ENCODE measurements at regions not wholly inside any gene's neighbourhood (a gene's known extent, or its start where the extent isn't known, plus 50 kb on each side); places are given as distances from the start of the nearest gene placed in this dataset.

GRCh38 chr2:103484906-103485305 lies 723.1 kb downstream of the TMEM182 start:
- DNase-seq (ENCODE audit: low spot score) = no peak

GRCh38 chr2:103496850-103497249 lies 735.0 kb downstream of the TMEM182 start:
- DNase-seq (ENCODE audit: low spot score) = no peak

- no peak for DNase-seq (ENCODE audit: low spot score)
These were observed 745.0 kb downstream of the TMEM182 start for GRCh38 chr2:103506812-103507211.

- no peak for DNase-seq (ENCODE audit: low spot score)
These were observed 750.6 kb downstream of the TMEM182 start for GRCh38 chr2:103512442-103512841.

DNA sequence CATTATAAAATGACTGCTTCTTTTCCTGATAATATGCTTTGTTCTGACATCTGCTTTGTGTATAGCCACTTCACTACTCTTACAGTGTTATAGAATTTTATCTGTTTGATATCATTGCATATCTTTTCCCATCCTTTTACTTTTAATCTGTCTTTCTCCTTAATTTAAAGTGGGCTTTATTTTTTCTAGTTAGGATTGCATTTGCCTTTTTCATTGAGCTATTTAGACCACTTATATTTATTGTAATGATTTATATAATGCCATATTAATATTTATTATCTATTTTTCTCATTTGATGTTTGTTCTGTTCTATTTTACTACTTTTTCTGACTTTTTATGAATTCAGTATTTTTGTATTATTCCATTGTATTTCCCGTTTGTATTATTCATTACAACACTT lies 758.7 kb downstream of the TMEM182 start:
- no peak for DNase-seq (ENCODE audit: low spot score)

GRCh38 chr2:103525756-103526155 lies 763.9 kb downstream of the TMEM182 start:
- DNase-seq (ENCODE audit: low spot score) = no peak

- no peak for DNase-seq (ENCODE audit: low spot score)
These were observed 764.9 kb downstream of the TMEM182 start for GRCh38 chr2:103526757-103527156.

GRCh38 chr2:103527278-103527677 lies 765.4 kb downstream of the TMEM182 start:
- no peak for DNase-seq (ENCODE audit: low spot score)

DNA sequence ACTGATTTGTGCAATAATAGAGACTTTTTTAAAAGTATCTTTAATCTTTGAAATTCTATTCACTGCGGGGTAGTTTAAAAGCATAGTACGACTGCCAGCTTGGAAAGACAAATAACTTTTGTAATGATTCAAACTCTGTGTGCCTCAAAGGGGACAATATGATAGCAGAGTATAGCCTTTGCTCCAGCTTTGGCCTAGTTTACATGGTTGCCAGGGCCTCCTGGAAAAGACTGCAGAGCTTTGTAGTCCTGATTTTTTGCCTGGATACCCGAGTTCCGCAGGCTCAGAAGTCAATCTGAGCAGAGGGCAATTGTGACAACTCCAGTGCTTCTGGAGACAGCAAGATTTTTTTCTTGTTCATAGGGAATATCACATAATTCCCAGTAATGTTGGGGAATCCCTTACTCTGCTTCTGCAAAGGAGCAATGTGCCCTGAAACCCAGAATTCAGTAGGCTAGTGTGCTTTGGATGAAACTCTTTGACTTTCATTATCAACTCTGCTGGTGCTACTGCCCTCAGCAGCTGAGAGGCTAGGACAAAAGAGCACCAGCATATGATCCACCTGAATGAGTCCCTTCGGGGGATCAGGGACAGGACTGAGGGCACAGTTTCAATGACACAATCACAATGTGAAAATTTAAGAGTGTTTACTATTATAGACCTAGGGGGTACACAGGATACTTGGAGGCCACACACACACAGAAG lies 768.1 kb downstream of the TMEM182 start:
- DNase-seq (ENCODE audit: low spot score) = no peak

- DNase-seq (ENCODE audit: low spot score) = no peak
These were observed 790.9 kb downstream of the TMEM182 start for GRCh38 chr2:103552775-103553174.

- no peak for DNase-seq (ENCODE audit: low spot score)
These were observed 833.0 kb downstream of the TMEM182 start for GRCh38 chr2:103594823-103595222.

DNA sequence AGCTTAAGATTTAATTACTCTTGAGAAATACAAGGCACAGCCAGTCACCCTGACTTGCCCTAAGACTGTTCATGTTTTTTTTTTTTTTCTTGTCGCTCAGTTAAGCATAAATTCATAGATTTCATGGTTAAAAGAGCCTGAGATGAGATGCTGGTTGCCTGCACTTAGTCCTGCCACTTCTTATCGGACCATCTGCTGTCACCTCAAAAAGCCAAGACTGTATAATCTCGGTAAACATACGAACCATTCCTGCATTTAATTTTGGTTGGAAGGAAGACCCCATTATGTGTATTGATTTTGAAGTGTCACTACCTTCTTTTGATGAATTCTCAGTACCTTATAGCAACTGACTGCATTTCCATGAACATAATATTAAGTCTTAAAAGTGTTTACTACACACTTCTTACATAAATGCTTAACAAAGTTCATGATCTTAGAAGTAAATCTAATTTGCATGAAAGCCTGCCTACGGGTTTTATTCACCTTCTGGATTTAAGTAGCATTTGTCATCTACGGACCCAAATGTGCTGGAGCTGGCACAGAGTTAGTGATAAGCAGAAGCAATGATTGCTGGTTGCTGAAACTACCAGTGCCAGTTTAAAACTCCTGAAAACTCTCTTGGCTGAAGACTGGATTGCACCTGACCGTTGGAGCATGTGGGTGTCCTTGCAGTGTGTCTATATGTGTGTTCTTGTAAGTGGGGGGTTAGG lies 843.4 kb downstream of the TMEM182 start:
- DNase-seq (ENCODE audit: low spot score) = no peak

DNA sequence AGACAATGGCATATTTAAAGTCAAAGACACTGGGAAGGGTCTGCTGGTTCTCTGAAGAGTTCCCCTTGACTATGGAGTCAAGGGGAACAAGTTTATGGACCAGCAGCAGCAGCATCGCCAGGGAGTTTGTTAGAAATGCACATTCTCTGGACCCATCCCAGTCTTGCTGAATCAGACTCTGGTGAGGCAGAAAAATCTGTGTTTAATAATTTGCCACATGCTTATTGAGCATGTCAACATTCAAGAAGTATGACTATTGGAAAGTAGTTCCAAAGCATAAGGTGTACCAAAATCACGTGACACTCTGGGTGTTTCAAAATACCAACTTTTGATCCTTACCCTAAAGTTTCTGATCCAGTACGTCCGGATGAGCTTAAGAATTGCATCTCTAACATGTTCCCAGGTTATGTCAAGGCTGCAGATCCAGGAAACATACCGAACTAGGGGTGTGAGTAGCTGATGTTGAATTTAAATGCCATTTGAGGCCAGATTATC lies 853.8 kb downstream of the TMEM182 start:
- no peak for DNase-seq (ENCODE audit: low spot score)

GRCh38 chr2:103616891-103617290 lies 855.1 kb downstream of the TMEM182 start:
- no peak for DNase-seq (ENCODE audit: low spot score)

DNA sequence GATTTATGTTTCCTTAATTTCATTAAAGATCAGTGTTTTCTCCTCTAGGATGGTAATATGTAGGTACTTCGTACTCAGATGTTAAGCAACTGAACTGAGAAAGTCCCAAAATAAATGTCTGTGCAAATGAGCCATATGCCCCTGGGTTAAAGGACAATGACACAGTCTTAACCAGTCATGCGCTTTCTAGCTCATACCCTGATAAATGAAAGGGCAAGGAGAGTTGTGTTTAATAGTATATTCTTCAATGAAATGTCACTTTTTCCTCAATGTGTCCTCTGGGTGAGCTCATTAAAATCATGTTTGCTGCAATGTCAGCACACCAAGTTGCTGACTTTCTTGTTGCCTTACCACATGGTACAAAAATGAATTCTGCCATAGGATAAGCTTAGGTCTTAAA lies 856.3 kb downstream of the TMEM182 start:
- DNase-seq (ENCODE audit: low spot score) = no peak

GRCh38 chr2:103627301-103627700 lies 865.5 kb downstream of the TMEM182 start:
- DNase-seq (ENCODE audit: low spot score) = no peak

DNA sequence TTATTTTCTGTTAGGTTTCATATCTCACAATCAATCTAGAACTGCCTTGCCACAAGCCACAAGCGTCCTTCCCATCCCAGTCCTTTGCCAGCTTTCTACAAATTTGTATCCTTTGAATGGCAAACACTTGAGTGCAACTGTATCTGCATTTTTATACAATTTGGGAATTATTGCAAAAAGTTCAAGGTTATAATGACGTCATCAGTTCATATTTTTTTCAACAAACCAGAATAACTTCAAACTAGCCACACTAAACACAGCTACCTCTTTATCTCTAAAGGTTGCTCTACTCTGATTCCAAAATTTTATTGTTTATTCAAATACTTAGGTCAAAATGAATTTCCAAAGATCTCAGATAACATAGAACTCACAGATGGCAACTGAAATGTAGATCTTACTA lies 877.1 kb downstream of the TMEM182 start:
- DNase-seq (ENCODE audit: low spot score) = no peak

DNA sequence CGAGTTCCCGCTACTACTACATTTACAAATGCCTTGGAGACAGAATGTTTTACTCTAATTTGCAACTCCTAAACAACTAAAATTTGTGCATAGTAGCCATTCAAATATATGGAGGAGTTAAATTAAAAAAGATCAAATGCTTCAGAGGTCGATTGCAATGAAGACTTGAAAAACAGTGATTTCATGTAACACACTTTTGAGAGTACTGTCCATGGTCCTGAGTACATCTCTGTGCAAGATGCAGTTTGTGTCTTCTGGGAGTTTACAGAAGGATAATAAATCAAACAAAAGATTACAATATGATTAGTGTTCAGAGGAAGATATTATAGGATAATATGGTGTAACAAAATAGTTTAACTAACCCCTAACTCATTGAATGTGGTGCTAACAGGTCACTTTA lies 894.7 kb downstream of the TMEM182 start:
- DNase-seq (ENCODE audit: low spot score) = no peak

GRCh38 chr2:103660519-103660918 lies 898.7 kb downstream of the TMEM182 start:
- DNase-seq (ENCODE audit: low spot score) = no peak

DNA sequence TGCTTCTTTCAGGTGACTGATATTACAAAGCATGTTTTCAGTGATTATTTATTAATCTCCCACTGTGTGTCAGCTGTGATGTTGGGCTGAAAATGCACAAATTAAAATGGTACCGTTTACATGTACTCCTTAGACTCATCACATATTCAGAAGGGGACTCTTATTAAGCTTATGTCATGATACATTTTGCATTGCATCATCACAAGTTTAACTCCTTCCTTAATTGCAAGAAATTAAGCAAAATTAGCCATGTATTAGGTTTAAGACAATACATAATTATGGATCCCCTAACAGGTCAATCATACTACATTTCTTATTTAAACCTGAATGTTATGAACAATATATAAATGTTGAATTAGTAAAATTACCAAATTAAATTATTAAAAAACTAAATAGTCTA lies 899.1 kb downstream of the TMEM182 start:
- no peak for DNase-seq (ENCODE audit: low spot score)

DNA sequence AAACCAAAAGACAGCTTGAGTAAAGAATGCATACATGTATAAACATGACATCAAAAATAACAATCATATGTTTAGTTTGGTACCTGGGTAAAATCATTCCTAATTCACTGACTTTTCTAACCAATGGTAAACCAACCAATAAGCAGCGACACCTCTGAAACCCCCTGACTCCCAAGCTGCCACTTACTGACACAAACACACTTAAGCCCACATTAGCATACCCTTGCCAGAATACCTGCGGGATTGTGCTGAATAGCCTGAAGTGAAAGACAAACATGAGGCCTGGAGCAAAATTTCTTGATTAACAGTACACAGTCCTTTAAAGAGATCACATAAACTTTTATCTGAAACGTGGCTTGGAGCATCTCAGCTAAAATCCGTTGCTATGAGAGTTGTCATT lies 902.9 kb downstream of the TMEM182 start:
- DNase-seq (ENCODE audit: low spot score) = no peak

- no peak for DNase-seq (ENCODE audit: low spot score)
These were observed 905.6 kb downstream of the TMEM182 start for GRCh38 chr2:103667335-103667884.

DNA sequence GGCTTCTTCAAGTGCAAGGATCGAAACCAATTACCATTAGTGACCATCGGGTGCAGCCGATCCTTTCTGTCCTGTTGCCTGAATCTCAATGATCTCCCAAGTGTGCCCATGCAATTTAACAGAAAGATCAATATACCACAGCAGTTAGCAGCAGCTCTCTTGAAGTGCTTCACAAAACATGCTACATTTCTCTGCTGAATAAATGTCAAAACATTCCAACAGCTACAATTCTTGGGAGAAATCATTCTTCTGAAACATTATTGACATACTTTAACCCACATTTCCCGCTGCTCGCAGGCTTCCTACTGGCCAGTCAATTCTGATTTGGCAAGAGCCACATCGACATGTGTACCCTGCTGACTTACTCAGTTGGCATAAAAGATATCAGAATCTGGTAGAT lies 907.7 kb downstream of the TMEM182 start:
- no peak for DNase-seq (ENCODE audit: low spot score)

Data from umbilical cord (tissue), 1 donor.